ENCODE measurements at regions not wholly inside any gene's neighbourhood (a gene's known extent, or its start where the extent isn't known, plus 50 kb on each side); places are given as distances from the start of the nearest gene placed in this dataset.

DNA sequence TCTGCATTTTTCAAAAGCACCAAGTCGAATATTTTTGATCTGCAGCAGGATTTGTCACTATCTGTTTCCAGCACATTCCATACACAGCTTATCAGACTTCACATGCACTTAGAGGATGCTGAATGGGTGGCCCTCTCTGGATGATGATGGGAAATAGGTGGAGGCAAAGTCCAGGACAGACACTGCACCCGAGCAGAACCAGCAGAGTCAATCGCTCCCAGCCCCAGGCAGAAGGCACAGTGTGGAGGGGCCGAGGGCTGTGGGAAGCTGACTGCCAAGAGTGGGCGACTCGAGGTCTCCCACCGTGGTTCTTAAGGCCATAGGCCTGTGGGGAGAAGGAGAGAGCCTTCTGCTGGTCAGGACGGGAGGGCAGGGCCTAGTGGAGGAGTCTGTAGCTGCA, 490.2 kb upstream of the MGMT start:
- DNase-seq (ENCODE audit: extremely low spot score in 2 of 2) = no peak
- Histone ChIP-seq H3K9me3 (no peaks in the 10 kb centered on the region), H3K27me3 (no peaks in the 10 kb centered on the region), H3K4me1 (no peaks in the 10 kb centered on the region), H3K4me3 (no peak overlapping the region), H3K36me3 (no peaks in the 10 kb centered on the region), H3K27ac (no peak overlapping the region)
- TF ChIP-seq, protein P1, sequence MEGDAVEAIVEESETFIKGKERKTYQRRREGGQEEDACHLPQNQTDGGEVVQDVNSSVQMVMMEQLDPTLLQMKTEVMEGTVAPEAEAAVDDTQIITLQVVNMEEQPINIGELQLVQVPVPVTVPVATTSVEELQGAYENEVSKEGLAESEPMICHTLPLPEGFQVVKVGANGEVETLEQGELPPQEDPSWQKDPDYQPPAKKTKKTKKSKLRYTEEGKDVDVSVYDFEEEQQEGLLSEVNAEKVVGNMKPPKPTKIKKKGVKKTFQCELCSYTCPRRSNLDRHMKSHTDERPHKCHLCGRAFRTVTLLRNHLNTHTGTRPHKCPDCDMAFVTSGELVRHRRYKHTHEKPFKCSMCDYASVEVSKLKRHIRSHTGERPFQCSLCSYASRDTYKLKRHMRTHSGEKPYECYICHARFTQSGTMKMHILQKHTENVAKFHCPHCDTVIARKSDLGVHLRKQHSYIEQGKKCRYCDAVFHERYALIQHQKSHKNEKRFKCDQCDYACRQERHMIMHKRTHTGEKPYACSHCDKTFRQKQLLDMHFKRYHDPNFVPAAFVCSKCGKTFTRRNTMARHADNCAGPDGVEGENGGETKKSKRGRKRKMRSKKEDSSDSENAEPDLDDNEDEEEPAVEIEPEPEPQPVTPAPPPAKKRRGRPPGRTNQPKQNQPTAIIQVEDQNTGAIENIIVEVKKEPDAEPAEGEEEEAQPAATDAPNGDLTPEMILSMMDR (IDR thresholded peaks at IDR 0.05) = no peak
- TF ChIP-seq POLR2AphosphoS5 (IDR thresholded peaks at IDR 0.05; ENCODE audit: insufficient read depth in 1 of 2, low read depth in 1 of 2) (no peak), POLR2A (IDR thresholded peaks at IDR 0.05) (no peak)
- intact Hi-C loops (cut with DNase I) = no loop called here

DNA sequence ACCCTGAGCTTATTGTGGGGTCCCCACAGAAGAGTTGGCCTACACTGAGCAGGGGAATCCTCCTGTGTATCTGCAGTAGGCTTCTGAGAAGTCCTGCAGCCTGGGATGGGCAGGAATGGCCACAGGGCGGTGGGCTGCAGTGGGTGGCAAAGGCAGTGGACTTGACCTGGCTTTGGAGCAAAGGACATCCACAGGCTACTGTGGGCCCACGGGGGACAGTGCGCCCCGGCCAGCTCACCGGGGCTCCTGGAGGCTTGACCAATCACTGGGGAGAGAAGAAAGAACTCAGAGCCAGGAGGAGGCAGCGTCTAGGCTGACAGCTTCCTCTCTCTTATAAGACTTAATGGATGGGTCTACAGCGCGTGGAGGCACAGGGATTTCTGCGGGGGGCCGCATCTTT, 488.8 kb upstream of the MGMT start:
- intact Hi-C loops (cut with DNase I) = no loop called here
- Histone ChIP-seq H3K36me3 (no peaks in the 10 kb centered on the region), H3K9me3 (no peaks in the 10 kb centered on the region), H3K4me3 (no peak overlapping the region), H3K27ac (no peak overlapping the region), H3K4me1 (no peaks in the 10 kb centered on the region), H3K27me3 (no peaks in the 10 kb centered on the region)
- TF ChIP-seq, protein P1 (IDR thresholded peaks at IDR 0.05) = no peak
- DNase-seq (ENCODE audit: extremely low spot score in 2 of 2) = no peak

DNA sequence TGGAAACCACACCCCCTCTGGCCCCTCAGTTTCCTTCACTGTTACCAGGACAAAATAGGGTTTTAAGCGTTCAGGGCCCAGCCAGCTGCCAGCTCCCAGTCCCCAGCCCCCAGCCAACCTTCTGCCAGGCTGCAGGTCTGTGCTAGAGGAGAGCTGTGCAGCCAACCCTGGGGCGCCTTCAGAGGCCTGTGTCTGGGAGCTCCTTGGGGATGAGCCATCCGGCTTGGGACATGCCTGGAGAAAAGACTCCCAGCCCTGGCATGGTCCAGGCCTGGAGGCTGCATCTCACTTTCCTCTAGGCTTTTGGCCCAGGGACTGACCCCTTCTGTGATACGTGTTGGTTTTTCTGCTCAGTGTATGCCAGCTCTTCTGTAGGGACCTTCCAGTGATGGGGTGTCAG, 487.6 kb upstream of the MGMT start:
- TF ChIP-seq, protein P1 (IDR thresholded peaks at IDR 0.05) = no peak
- no peak for TF ChIP-seq POLR2A (IDR thresholded peaks at IDR 0.05)
- H3K36me3 ChIP-seq = no peaks in the 10 kb centered on the region
- intact Hi-C loops (cut with DNase I) = no loop called here
- no peaks in the 10 kb centered on the region for H3K27me3 ChIP-seq
- H3K9me3 ChIP-seq = no peaks in the 10 kb centered on the region
- no peak overlapping the region for H3K27ac ChIP-seq
- no peaks in the 10 kb centered on the region for H3K4me1 ChIP-seq
- H3K4me3 ChIP-seq = no peak overlapping the region
- no peak for DNase-seq (ENCODE audit: extremely low spot score in 2 of 2)

DNA sequence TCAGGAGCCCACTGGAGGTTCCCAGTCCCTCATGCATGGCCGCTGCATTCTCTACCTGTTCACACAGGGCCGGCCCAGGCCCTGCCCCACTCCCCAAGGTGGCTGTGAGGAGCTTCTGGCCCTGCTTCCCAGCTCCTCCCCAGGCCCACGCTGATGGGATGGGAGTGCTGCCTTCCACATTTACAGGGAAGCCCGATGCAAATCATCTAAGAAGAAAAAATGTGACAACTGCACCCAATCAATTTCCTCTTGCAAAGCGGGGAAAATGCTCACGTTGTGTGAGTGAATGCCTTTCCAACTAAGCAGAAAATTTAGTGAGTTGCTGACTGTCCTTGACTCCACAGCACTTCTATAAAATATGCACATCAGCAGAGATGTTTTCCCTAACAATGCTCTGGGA, 485.8 kb upstream of the MGMT start:
- H3K4me1 ChIP-seq = no peaks in the 10 kb centered on the region
- DNase-seq (ENCODE audit: extremely low spot score in 2 of 2) = no peak
- no peak for TF ChIP-seq POLR2AphosphoS5 (IDR thresholded peaks at IDR 0.05; ENCODE audit: insufficient read depth in 1 of 2, low read depth in 1 of 2)
- TF ChIP-seq, protein P1 (IDR thresholded peaks at IDR 0.05) = no peak
- no peak for TF ChIP-seq POLR2A (IDR thresholded peaks at IDR 0.05)
- intact Hi-C loops (cut with DNase I) = no loop called here
- no peak overlapping the region for H3K27ac ChIP-seq
- H3K36me3 ChIP-seq = no peaks in the 10 kb centered on the region
- no peaks in the 10 kb centered on the region for H3K27me3 ChIP-seq
- no peaks in the 10 kb centered on the region for H3K9me3 ChIP-seq
- H3K4me3 ChIP-seq = no peak overlapping the region

DNA sequence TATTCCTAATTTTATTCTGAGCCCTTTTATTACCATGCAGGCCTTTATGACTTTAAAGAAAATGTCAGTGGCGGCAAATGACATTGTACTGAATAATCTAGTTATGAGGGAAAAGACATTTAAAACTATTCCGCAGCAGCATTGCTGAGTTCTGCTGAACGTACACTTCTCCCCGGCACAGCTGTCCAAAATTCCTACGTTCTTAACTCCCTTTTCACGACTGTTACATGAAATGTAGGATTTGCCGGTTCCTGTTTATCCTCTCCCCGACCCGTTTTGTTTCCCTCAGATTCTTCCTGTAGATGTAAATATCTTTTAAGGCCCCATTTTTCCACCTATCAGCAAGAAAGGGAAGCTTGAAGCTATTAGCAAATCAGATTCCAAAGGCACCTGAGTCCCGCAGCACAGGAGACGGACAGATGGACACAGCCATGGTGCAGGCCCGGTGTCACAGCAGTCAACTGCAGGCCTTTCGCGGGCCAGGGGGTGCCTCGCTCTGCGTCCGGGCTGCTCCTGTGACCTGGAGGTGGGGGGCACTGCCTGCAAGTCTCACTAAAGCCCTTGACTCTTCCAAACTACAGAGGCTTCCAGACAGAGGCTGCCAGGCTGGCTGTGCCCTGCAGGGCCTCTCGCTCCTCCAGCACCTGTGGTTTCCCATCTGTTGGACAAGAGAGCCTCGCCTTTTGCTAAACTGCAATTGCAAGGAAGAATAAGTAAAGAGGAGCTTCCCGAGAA, 485.0 kb upstream of the MGMT start:
- Histone ChIP-seq H3K4me1 (no peaks in the 10 kb centered on the region), H3K27me3 (no peaks in the 10 kb centered on the region), H3K27ac (no peak overlapping the region), H3K4me3 (no peak overlapping the region), H3K36me3 (no peaks in the 10 kb centered on the region), H3K9me3 (no peaks in the 10 kb centered on the region)
- TF ChIP-seq POLR2AphosphoS5 (IDR thresholded peaks at IDR 0.05; ENCODE audit: insufficient read depth in 1 of 2, low read depth in 1 of 2) (no peak), POLR2A (IDR thresholded peaks at IDR 0.05) (no peak)
- TF ChIP-seq, protein P1 (IDR thresholded peaks at IDR 0.05) = no peak
- intact Hi-C loops (cut with DNase I) = no loop called here
- no peak for DNase-seq (ENCODE audit: extremely low spot score in 2 of 2)
